Umbilical cord (tissue), 1 donor: ENCODE measurements at regions not wholly inside any gene's neighbourhood (a gene's known extent, or its start where the extent isn't known, plus 50 kb on each side); places are given as distances from the start of the nearest gene placed in this dataset.
"Not testable (repeated sequence)": the region's sequence is repeated elsewhere in the genome, so short reads cannot be mapped to it uniquely, and the experiment has no call there.

ENCODE experiments used
- DNase-seq: peaks from one replicate; pipeline ENCODE4 v3.0.0-alpha.2; 2015; ENCODE audit warnings: low spot score

DNA sequence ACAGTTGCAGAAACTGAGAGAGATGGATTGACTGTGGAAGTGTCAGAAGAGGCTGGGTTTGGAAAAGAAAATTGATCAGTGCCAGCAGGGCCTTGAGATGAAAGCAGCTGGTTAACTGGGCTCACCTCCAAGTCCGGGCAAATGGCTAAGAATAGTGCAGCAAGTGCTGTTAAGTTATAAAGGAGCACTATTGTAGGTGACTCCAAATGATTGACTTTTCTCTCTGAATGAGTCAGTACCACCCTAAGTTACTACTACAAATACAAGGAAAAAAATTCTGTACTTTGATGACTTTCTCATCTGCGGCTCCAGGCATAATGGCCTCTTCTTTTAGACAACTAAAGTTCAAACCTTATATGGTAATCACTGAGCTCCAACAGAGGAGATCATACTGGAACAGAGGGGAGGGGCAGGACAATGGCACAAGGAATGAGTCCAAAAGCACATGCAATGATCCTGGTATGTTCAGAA lies 733.4 kb upstream of the INTU start:
- DNase-seq = peak; percentile 61

DNA sequence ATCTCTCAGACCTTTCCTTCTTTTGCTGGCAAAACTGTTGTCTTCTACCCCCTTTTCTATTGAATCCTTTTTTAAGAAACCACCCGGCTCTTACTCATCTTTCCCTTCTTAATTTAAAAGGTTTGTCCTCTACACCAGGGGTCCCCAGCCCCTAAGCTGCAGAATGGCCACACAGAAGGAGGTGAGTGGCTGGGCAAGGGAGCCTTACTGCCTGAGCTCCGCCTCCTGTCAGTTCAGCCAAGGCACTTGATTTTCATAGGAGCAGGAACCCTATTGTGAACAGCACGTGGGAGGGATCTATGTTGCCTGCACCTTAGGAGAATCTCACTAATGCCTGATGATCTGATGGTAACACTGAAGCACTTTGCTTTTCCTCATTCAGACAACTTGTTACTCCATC lies 726.3 kb upstream of the INTU start:
- no peak for DNase-seq

DNA sequence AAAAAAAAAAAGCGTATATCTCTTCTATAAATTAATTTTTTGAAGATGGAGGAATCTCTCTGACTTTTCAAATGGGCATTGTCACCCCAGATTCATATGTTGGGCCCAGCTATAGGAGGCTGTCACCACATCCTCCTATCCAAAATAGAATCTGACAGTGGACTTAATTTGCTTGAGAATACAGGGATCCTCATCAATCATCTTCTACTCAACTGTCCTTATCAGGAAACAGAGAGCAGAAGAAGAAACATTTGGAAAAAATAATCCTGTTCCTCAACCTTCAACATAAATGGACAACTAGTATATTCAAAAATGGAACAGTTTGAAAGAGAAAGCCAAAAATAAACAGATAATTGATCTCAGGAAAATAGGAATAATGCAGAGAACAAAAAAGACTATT lies 725.4 kb upstream of the INTU start:
- DNase-seq = no peak

DNA sequence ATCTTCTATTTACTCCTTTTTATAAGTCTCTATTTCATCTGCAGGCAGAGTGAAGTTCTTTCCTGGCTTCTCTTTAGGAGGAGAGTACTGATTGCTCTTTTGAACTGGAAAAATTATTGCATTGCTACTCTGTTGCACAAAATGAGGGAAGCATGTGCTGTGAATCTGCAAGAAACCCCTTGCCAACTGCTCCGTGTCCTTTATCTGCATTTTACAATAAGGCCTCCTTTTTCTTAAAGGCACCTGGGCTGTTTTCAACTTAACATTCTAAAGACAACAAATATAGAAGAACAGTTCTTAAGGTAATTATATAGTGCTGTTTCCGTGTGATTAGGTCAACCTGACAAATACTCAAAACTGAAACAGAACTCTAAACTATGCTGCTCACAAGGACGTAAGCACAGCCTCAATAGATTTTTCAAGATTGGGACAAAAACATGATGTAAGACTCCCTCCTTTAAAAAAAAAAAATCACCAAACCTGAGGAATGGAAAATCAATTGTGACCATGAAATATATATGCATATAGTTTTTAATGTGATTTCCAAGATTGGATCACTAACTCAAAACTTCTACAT lies 716.6 kb upstream of the INTU start:
- peak; percentile 45 for DNase-seq

DNA sequence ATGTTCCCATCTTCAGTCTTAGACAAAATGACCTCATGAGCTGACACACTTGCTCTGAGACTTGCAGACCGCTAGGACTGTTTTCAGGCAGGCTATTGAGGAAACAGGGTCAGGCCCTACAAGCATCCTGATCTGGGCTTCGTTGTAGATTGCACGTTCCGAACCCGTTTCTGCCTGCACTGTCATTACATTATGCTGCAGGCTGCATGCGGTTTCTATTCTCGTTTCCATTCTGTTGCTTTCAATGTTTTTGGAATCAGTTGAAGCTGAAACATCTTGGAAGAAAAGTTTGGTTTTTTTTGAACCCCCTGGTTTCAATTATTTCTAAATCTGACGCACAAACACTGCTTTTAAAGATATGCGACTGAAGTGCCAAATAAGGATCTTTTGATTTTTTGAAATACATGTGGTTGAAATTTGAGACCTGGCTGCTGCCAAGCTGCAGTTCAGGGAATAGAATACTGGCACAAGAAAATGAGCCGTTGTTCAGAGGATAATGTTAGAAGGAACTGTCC lies 716.1 kb upstream of the INTU start:
- DNase-seq = peak; percentile 58

DNA sequence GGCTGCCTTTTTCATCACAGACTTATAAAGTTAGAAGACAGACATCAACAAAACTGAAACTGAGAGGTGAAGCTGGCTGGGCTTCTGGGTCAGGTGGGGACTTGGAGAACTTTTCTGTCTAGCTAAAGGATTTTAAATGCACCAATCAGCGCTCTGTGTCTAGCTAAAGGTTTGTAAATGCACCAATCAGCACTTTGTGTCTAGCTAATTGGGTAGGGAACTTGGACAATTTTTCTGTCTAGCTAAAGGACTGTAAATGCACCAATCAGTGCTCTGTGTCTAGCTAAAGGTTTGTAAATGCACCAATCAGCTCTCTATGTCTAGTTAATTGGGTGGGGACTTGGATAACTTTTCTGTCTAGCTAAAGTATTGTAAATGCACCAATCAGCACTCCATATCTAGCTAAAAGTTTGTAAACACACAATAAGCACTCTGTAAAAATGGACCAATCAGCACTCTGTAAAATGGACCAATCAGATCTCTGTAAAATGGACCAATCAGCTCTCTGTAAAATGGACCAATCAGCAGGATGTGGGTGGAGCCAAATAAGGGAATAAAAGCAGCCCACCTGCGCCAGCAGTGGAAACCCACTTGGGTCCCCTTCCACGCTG lies 710.3 kb upstream of the INTU start:
- DNase-seq = not testable (repeated sequence)

DNA sequence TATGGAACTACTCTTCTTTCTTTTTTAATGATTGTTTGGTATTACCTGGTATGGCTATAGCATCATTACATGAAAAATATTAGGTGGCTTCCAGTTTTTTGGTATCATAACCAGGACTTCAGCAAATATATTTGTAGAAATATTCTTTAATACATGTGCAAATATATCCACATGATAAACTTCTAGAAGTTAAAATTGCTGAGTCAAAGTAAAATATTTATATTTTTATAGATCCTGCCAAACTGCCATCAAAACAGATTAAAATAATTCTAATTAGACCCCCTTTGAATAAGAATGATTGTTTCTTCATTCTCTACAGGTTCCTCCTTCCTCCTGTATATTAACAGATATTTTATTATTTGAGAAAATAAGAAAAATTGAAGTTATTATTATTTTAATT lies 708.5 kb upstream of the INTU start:
- DNase-seq = no peak

DNA sequence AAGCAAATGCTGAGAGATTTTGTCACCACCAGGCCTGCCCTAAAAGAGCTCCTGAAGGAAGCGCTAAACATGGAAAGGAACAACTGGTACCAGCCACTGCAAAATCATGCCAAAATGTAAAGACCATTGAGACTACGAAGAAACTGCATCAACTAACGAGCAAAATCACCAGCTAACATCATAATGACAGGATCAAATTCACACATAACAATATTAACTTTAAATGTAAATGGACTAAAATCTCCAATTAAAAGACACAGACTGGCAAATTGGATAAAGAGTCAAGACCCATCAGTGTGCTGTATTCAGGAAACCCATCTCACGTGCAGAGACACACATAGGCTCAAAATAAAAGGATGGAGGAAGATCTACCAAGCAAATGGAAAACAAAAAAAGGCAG lies 702.7 kb upstream of the INTU start:
- not testable (repeated sequence) for DNase-seq

DNA sequence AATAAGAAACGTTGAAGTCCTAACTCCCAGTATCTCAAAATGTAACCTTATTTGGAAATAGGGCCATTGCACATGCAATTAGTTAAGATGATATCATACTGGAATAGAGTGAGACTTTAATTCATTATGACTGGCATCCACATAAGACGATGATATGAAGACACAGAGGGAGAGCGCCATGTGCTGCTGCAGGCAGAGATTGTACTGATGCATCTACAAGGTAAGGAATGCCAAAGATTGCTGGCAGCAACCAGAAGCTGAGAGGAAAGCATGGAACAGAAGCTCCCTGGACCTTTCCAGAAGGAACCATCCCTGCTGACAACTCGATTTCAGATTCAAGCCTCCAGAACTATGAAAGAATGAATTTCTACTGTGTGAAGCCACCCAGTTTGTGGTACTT lies 697.0 kb upstream of the INTU start:
- DNase-seq = no peak

DNA sequence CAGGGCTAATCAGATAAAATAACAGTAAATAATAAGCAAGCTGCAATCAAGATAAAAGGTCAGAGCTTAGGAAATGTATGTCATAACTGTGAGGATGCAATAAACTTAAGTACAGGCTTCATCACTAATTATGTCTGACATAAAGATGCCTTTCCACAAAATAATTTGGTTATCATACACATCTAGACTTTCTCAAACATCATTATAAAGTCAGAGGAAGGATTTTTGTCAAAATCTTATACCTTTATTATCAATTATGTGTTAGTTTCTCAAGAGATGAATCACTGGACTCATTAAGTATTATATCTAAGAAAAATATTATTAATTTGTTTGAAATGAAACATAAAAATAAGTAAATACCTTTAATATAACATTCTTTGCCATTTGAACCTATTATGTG lies 695.4 kb upstream of the INTU start:
- DNase-seq = no peak

DNA sequence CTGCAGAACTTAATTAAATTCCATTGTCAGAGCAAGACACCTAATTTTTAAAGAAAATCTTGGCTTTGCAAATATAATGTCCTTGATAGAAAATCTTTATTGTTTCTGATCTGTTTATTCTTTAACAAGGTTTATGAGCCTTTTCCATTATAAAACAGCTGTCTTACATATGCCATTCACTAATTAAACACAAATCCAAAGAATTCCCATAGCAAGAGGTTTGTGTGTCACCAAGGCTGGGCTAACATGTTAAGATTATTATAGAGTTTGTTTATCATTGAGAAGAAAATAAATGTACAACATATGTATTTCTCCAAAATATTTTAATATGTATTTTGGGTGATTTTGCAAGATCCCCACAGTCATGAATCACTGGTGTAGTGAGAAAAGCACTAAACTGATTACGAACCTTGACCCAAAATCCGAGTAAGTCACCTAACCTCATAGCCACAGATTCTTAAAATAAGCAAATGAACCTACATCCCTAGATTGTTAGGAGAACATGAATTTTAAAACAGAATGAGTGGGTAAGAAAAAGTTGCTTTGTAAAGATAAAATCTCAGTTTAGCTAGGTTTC lies 694.8 kb upstream of the INTU start:
- no peak for DNase-seq

DNA sequence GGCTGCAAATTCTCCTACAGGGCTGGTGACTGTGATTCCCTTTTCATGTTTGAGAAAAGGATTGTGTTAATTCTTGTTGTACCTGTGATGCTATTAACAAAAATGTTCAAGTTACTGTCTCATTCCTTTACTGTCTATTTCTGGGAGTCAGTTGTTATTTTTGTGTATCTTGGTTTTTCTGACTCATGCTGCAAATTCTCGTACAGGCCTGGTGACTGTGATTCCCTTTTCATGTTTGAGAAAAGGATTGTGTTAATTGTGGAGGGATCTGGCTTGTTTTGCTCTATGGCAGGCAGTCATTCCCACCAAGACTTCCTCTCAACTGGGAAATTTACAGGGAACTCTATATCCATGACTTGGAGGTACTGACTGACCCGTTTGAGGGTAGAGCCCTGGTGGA lies 693.4 kb upstream of the INTU start:
- DNase-seq = peak; percentile 54

DNA sequence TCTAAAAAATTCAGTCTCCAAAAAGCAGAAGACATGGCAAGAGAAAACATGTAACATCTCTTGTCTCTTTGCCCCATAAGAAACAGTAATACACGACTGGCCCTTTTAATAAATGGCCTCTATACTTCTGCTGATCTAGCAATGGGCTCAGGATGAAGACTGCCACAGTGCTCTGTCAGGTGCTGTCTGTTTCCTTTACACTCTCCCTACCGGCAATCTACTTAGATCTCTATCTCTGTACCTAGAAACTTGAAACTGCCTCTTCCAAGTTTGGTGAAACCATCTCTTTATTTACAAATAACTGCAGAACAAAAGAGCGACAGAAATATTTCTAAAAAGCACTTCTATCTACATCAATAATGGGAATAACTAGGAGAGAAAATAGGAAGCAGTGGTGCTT lies 685.2 kb upstream of the INTU start:
- no peak for DNase-seq

DNA sequence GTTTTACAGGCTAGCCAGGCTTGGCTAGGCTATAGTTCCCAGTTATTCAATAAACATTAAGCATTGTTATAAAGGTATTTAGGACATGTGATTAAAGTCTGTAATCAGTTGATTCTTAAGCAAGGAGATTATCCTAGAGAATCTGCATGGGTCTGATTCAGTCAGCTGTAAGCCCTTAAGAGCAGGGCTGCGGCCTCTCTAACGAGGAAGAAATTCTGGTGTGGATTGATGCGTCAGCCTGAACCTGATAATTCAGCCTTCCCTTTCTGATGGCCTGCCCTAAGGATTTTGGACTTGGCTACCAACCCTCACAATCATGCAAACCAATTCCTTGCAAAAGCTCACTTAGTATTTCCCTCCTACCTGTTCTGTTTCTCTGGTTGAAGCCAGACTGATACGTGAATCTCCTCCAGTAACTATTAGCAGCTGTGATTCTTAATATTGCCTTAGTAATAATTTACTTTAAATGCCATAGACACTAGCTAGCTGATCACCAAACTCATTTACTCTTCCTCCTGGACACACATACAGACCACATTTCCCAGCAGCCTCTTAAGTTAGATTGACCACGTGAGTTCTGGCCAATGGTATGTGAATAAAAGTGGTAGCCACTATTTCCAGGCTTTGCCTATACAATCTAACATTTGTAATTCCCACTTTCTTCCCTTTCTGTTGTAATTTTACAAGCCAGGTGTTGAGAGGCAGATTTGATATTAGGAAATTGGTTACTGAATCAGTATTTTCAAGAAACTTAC lies 678.0 kb upstream of the INTU start:
- peak; percentile 89 for DNase-seq

DNA sequence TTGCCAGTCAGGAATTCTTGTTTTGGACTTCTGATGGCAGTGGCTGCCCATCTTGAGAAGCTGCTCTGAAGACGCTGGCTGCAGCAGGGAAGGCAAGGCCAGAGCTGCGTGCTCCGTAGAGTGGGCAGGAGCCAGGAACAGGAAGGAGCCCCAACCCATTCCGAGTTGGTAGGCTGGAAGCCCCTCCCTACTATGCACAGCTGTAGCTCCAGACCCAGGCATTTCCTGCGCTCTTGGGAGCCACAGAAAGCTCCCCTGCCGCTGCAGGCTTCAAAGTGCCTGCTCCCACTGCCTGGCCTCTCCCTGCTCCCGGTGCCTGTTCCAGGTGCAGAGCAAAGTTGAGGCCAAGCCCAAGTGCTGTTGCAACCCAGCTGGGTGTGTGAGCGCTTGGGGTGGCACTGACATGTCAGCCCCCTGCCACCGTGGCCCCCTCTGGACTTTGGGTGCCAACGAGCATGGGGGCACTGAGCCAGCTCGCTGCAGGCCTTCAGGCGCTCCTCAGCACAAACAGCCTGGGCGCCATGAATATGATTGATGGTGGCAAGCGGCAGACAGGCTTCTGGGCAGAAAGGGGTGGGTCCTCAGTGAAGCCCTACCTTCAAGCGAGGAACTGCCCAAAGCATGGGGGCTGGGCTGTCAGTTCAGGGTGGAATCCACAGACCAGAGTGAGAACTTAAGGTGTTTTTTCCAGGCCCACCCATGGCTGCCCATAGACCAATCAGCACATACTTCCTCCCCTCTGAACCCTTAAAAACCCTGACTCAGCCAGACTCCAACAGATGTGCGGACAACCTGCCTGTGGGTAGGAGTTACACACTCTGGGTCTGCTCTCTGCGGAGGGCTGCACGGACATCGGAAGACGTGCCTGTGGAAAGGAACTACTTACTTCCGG lies 677.2 kb upstream of the INTU start:
- DNase-seq = no peak

DNA sequence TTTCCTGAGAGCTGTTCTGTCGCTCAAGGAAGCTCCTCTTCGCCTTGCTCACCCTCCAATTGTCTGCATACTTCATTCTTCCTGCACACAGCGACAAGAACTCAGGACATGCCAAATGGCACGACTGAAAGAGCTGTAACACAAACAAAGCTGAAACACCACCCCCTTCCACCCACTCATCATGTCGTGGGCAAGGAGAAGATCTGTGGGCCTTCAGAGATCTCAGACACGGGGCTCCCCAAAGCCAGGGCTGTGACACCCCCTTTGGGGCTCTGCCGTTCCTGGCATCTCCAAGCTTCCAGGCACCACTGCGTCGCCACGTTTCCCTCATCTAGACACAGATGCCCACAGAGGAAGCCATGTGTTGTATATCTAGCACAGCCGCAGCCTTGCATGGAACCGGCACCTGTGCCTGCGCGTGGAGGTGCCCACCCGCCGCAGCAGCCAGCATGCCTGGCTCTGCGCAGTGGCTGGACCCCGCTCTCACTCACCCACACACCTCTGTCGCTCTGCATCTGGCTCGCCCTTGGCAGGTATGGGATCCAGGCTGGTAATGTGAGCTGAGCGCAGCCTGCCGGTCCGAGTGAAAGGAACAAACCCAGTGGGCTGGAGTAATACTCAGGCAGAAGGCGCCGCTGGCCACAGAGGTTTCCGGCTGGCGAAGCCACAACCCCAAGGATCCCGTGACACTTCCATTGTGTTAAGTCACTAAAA lies 676.4 kb upstream of the INTU start:
- no peak for DNase-seq

DNA sequence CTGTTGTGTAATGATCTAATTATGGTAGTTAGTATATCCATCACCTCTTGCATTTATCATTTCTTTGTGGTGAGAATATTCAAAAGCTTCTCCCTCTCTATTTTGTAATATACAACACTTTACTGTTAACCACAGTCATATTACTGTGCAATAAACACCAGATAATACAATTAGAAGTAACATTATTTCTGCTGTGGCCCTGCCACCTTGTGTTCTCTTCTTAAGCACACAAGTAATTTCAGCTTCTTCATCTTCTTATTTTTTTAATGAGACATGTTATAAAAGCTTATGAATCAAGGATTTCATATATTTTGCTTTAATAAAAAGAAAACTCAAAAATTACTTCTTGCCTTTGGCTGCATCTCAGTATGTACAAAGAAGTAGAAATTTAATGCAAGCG lies 675.2 kb upstream of the INTU start:
- DNase-seq = no peak

DNA sequence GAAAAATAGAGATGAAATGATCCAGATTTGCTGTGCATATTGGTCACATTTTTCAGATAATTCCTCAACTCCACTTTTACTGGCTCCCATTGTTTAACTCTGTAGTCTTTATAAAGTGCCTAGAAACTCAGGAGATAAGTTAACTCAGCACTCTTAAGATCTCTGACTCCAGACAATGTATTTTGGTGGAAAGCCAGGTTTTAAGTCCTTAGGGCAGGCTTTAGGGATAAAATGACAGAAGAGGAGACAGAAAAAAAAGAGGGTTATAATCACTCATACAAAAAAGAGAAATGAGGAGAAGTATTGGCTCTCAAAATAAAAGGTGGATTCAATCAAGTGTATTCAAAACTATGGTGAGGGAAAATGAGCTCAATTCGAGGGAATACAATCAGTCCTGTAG lies 674.8 kb upstream of the INTU start:
- peak; percentile 80 for DNase-seq

DNA sequence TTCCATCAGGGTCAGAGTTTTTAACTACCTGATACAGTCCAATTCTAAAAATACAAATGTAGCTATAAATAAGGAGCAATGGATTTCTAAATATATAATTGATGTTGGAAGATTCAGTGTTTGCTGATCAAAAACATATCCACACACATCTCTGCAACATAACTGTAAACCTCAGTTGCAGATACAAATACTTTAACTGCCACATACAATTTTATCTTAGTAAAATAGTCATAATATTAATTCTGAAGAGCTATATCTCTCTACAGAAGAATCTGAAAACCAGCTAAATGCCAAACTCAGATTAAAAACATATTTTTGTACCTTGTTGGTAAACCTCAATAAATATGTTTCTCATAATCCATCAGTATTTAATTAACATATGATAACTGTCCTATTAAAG lies 674.3 kb upstream of the INTU start:
- no peak for DNase-seq

DNA sequence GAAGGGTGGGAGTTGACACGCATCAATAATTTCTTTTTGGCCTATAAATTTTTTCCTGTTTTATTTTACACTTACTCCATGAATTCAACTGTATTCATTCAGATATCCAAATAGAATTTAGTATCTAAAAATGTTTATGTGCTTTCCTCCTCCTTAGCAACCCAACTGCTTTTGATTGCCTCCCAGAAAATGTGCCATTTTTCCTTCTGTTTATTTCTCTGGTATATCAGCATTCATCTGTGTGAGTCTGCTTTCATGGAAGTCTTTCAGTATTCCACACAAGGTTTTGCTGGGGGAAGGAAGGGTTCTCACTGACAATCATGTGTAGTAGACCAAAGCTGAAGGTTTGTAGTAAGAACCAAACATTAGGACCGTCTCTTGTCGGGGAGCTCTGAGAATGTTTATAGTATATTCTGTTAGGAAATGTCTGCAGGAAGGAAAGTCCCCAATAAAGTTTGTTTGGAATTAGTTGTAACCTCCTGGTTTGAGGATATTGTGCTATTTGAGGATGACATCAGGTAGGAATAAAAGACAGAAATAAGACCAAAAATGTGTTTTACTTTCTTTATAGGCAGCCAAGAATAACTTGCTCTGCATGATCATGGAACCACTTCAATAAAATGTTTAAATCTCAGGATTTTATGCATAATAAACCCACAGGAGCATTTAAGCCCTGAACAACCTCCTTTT lies 673.6 kb upstream of the INTU start:
- peak; percentile 64 for DNase-seq
